Hepatocyte (in vitro differentiated cells): ENCODE measurements at regions not wholly inside any gene's neighbourhood (a gene's known extent, or its start where the extent isn't known, plus 50 kb on each side); places are given as distances from the start of the nearest gene placed in this dataset.

ENCODE experiments used
- DNase-seq: peaks from one replicate; pipeline ENCODE4 v3.0.0-alpha.2; 2016; ENCODE audit warnings: low spot score
- H2AFZ ChIP-seq: fragments of 200-600 bp; sonication (generic); 2 replicates; pipeline ENCODE4 v1.6.0; 2016; ENCODE audit warnings: antibody characterized with exemption, mild to moderate bottlenecking
- H3K27ac ChIP-seq: fragments of 200-600 bp; sonication (generic); 2 replicates; pipeline ENCODE4 v1.5.1; 2016; ENCODE audit warnings: mild to moderate bottlenecking
- H3K27me3 ChIP-seq: fragments of 200-600 bp; sonication (generic); 2 replicates; pipeline ENCODE4 v1.6.1; 2016
- H3K36me3 ChIP-seq: fragments of 200-600 bp; sonication (generic); replicated peaks from 2 replicates; pipeline ENCODE4 v1.5.1; 2016; ENCODE audit warnings: low read depth; ENCODE audit not compliant: insufficient read depth
- H3K4me1 ChIP-seq: fragments of 200-600 bp; sonication (generic); 2 replicates; pipeline ENCODE4 v1.5.1; 2016; ENCODE audit warnings: mild to moderate bottlenecking, moderate library complexity; ENCODE audit not compliant: insufficient read depth
- H3K4me2 ChIP-seq: fragments of 200-600 bp; sonication (generic); 2 replicates; pipeline ENCODE4 v1.6.0; 2016
- H3K4me3 ChIP-seq: fragments of 200-600 bp; sonication (generic); 2 replicates; pipeline ENCODE4 v1.5.1; 2016; ENCODE audit warnings: mild to moderate bottlenecking
- H3K79me2 ChIP-seq: fragments of 200-600 bp; sonication (generic); 2 replicates; pipeline ENCODE4 v1.6.0; 2017; ENCODE audit warnings: mild to moderate bottlenecking
- H3K9me2 ChIP-seq: fragments of 200-600 bp; sonication (generic); replicated peaks from 2 replicates; pipeline ENCODE4 v1.6.0; 2017; ENCODE audit warnings: mild to moderate bottlenecking; ENCODE audit not compliant: insufficient read depth
- H3K9me3 ChIP-seq: fragments of 200-600 bp; sonication (generic); 2 replicates; pipeline ENCODE4 v1.5.1; 2016; ENCODE audit warnings: low read depth, mild to moderate bottlenecking
- H4K20me1 ChIP-seq: fragments of 200-600 bp; sonication (generic); 2 replicates; pipeline ENCODE4 v1.6.0; 2016; ENCODE audit warnings: mild to moderate bottlenecking; ENCODE audit not compliant: insufficient read depth, poor library complexity, severe bottlenecking
- CTCF ChIP-seq: fragments of 200-600 bp; sonication (generic); IDR thresholded peaks from 2 replicates; pipeline ENCODE4 v1.5.1; 2016; ENCODE audit warnings: antibody characterized with exemption, mild to moderate bottlenecking; ENCODE audit not compliant: poor library complexity
- EZH2 ChIP-seq: fragments of 200-600 bp; sonication (generic); IDR thresholded peaks from 2 replicates; pipeline ENCODE4 v1.6.1; 2016; ENCODE audit warnings: antibody characterized with exemption, mild to moderate bottlenecking, borderline replicate concordance
- EZH2phosphoT487 ChIP-seq: fragments of 200-600 bp; sonication (generic); IDR thresholded peaks from one replicate; pipeline ENCODE4 v1.6.1; 2018; ENCODE audit warnings: antibody characterized with exemption, mild to moderate bottlenecking, low read depth, moderate library complexity; ENCODE audit not compliant: unreplicated experiment, severe bottlenecking
- WGBS: methylation state at CpG from one replicate; pipeline ENCODE4 v1.1.6; 2016; ENCODE audit warnings: low lambda C conversion rate; ENCODE audit errors: missing lambda C conversion rate; 5-methylcytosine and 5-hydroxymethylcytosine counted together

GRCh38 chr6:126914801-126915200, 203.7 kb upstream of the RSPO3 start:
- Histone ChIP-seq H3K79me2 (no peaks in the 10 kb centered on the region), H4K20me1 (no peaks in the 10 kb centered on the region), H3K9me2 (no peaks in the 10 kb centered on the region), H3K27ac (no peak overlapping the region), H3K4me1 (peaks cover 4% of the 10 kb centered on the region), H3K9me3 (no peaks in the 10 kb centered on the region), H2AFZ (no peak overlapping the region), H3K36me3 (no peaks in the 10 kb centered on the region), H3K27me3 (no peaks in the 10 kb centered on the region), H3K4me3 (no peak overlapping the region), H3K4me2 (no peak overlapping the region)
- DNase-seq = no peak
- TF ChIP-seq EZH2 (no peak), CTCF (no peak), EZH2phosphoT487 (no peak)

- TF ChIP-seq EZH2phosphoT487 (no peak), CTCF (no peak), EZH2 (no peak)
- Histone ChIP-seq H3K79me2 (no peaks in the 10 kb centered on the region), H3K9me3 (no peaks in the 10 kb centered on the region), H3K4me3 (no peak overlapping the region), H3K36me3 (no peaks in the 10 kb centered on the region), H3K4me2 (no peak overlapping the region), H3K4me1 (peaks cover 4% of the 10 kb centered on the region), H4K20me1 (no peaks in the 10 kb centered on the region), H2AFZ (no peak overlapping the region), H3K27ac (peak overlapping the region; percentile 75), H3K27me3 (no peaks in the 10 kb centered on the region), H3K9me2 (no peaks in the 10 kb centered on the region)
- DNase-seq = peak; percentile 71
- 37% methylated on average over 1 of the region's 1 CpG for WGBS
These were observed 198.5 kb upstream of the RSPO3 start for GRCh38 chr6:126919947-126920346.

GRCh38 chr6:126923807-126924206, 194.7 kb upstream of the RSPO3 start:
- Histone ChIP-seq H3K4me3 (no peak overlapping the region), H3K79me2 (no peaks in the 10 kb centered on the region), H3K4me2 (no peak overlapping the region), H3K36me3 (no peaks in the 10 kb centered on the region), H3K9me2 (no peaks in the 10 kb centered on the region), H3K4me1 (peaks cover 4% of the 10 kb centered on the region), H4K20me1 (no peaks in the 10 kb centered on the region), H3K27me3 (no peaks in the 10 kb centered on the region), H3K27ac (no peak overlapping the region), H3K9me3 (no peaks in the 10 kb centered on the region), H2AFZ (no peak overlapping the region)
- TF ChIP-seq CTCF (no peak), EZH2 (no peak), EZH2phosphoT487 (no peak)
- DNase-seq = no peak
- WGBS = 54% methylated on average over 2 of the region's 2 CpGs

- H2AFZ ChIP-seq = no peak overlapping the region
- no peak overlapping the region for H3K4me2 ChIP-seq
- no peaks in the 10 kb centered on the region for H3K79me2 ChIP-seq
- H3K9me3 ChIP-seq = no peaks in the 10 kb centered on the region
- no peaks in the 10 kb centered on the region for H3K9me2 ChIP-seq
- no peaks in the 10 kb centered on the region for H3K27me3 ChIP-seq
- no peaks in the 10 kb centered on the region for H3K4me1 ChIP-seq
- no peaks in the 10 kb centered on the region for H3K36me3 ChIP-seq
- no peak for TF ChIP-seq EZH2phosphoT487
- no peak for TF ChIP-seq EZH2
- no peak for TF ChIP-seq CTCF
- no peaks in the 10 kb centered on the region for H4K20me1 ChIP-seq
- H3K4me3 ChIP-seq = no peak overlapping the region
- no peak overlapping the region for H3K27ac ChIP-seq
- WGBS = 40% methylated on average over 3 of the region's 3 CpGs
- no peak for DNase-seq
These were observed 191.5 kb upstream of the RSPO3 start for GRCh38 chr6:126926926-126927325.
